Transverse colon (tissue), 4 donors: ENCODE measurements at regions not wholly inside any gene's neighbourhood (a gene's known extent, or its start where the extent isn't known, plus 50 kb on each side); places are given as distances from the start of the nearest gene placed in this dataset.

Experiments
- CTCF ChIP-seq, 5 experiments: fragments of 200-600 bp in 3 of 5; fragments of 450-650 bp in 2 of 5; sonication (generic) in 3 of 5; IDR thresholded peaks; 1 replicate in 2 of 5; 2 replicates in 3 of 5; pipeline ENCODE4 v1.5.1; 2016 to 2017; ENCODE audit warnings: antibody characterized with exemption in 5 of 5, inconsistent platforms in 3 of 5, mild to moderate bottlenecking in 2 of 5, moderate library complexity in 1 of 5
- EP300 ChIP-seq: sonication (generic); formaldehyde crosslinking; IDR thresholded peaks from one replicate; pipeline ENCODE4 v1.6.1; 2017; ENCODE audit warnings: antibody characterized with exemption, low read depth
- POLR2A ChIP-seq: fragments of 450-650 bp; IDR thresholded peaks from one replicate; pipeline ENCODE4 v1.6.1; 2016; ENCODE audit warnings: antibody characterized with exemption, mild to moderate bottlenecking, moderate library complexity
- POLR2AphosphoS5 ChIP-seq, 3 donors: sonication (generic); formaldehyde crosslinking; IDR thresholded peaks; one replicate each; pipeline ENCODE4 v1.6.1; 2016; ENCODE audit warnings: antibody characterized with exemption in 3 of 3

GRCh38 chr10:42896735-42897134, 114.1 kb downstream of the BMS1 start:
- TF ChIP-seq CTCF (IDR thresholded peaks at IDR 0.05) (no peak), POLR2A (no peak), POLR2AphosphoS5 (IDR thresholded peaks at IDR 0.05) (no peak), EP300 (no peak)
